SK-N-SH treated with all-trans-retinoic acid at 6 μM for 48 hours (cell line): ENCODE measurements at regions not wholly inside any gene's neighbourhood (a gene's known extent, or its start where the extent isn't known, plus 50 kb on each side); places are given as distances from the start of the nearest gene placed in this dataset.

ENCODE experiments used
- CREB5 ChIP-seq: fragments of 250-450 bp; sonication (Bioruptor Pico); IDR thresholded peaks from 2 replicates; pipeline ENCODE4 v1.5.1; 2020; ENCODE audit warnings: low read depth, mild to moderate bottlenecking, moderate library complexity
- GLIS3 ChIP-seq: fragments of 250-450 bp; sonication (Bioruptor Pico); IDR thresholded peaks from 2 replicates; pipeline ENCODE4 v1.5.0; 2020; ENCODE audit warnings: mild to moderate bottlenecking, moderate library complexity
- ISL1 ChIP-seq: fragments of 250-450 bp; sonication (Bioruptor Pico); IDR thresholded peaks from 2 replicates; pipeline ENCODE4 v2.1.2; 2022; ENCODE audit warnings: mild to moderate bottlenecking, moderate library complexity
- OSR1 ChIP-seq: fragments of 250-450 bp; sonication (Bioruptor Pico); IDR thresholded peaks from 2 replicates; pipeline ENCODE4 v1.8.0; 2022; ENCODE audit warnings: moderate library complexity, mild to moderate bottlenecking, inconsistent platforms
- POU6F1 ChIP-seq: fragments of 250-450 bp; sonication (Bioruptor Pico); IDR thresholded peaks from 2 replicates; pipeline ENCODE4 v1.8.0; 2021; ENCODE audit warnings: low read depth, mild to moderate bottlenecking, moderate library complexity, borderline replicate concordance
- TF ChIP-seq, protein P1 (sequence below): fragments of 250-450 bp; sonication (Bioruptor Pico); IDR thresholded peaks from 2 replicates; pipeline ENCODE4 v1.8.0; 2020; ENCODE audit warnings: mild to moderate bottlenecking, moderate library complexity, borderline replicate concordance
- TF ChIP-seq, protein P2 (sequence below): fragments of 250-450 bp; sonication (Bioruptor Pico); IDR thresholded peaks from 2 replicates; pipeline ENCODE4 v1.5.0; 2020; ENCODE audit warnings: mild to moderate bottlenecking, moderate library complexity

- TF ChIP-seq CREB5 (CRISPR knock-in tag) (no peak), OSR1 (no peak), GLIS3 (CRISPR knock-in tag) (no peak), ISL1 (CRISPR knock-in tag) (no peak), POU6F1 (CRISPR knock-in tag) (no peak)
- TF ChIP-seq, protein P1, sequence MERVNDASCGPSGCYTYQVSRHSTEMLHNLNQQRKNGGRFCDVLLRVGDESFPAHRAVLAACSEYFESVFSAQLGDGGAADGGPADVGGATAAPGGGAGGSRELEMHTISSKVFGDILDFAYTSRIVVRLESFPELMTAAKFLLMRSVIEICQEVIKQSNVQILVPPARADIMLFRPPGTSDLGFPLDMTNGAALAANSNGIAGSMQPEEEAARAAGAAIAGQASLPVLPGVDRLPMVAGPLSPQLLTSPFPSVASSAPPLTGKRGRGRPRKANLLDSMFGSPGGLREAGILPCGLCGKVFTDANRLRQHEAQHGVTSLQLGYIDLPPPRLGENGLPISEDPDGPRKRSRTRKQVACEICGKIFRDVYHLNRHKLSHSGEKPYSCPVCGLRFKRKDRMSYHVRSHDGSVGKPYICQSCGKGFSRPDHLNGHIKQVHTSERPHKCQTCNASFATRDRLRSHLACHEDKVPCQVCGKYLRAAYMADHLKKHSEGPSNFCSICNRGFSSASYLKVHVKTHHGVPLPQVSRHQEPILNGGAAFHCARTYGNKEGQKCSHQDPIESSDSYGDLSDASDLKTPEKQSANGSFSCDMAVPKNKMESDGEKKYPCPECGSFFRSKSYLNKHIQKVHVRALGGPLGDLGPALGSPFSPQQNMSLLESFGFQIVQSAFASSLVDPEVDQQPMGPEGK (CRISPR knock-in tag), result no peak
- TF ChIP-seq, protein P2, sequence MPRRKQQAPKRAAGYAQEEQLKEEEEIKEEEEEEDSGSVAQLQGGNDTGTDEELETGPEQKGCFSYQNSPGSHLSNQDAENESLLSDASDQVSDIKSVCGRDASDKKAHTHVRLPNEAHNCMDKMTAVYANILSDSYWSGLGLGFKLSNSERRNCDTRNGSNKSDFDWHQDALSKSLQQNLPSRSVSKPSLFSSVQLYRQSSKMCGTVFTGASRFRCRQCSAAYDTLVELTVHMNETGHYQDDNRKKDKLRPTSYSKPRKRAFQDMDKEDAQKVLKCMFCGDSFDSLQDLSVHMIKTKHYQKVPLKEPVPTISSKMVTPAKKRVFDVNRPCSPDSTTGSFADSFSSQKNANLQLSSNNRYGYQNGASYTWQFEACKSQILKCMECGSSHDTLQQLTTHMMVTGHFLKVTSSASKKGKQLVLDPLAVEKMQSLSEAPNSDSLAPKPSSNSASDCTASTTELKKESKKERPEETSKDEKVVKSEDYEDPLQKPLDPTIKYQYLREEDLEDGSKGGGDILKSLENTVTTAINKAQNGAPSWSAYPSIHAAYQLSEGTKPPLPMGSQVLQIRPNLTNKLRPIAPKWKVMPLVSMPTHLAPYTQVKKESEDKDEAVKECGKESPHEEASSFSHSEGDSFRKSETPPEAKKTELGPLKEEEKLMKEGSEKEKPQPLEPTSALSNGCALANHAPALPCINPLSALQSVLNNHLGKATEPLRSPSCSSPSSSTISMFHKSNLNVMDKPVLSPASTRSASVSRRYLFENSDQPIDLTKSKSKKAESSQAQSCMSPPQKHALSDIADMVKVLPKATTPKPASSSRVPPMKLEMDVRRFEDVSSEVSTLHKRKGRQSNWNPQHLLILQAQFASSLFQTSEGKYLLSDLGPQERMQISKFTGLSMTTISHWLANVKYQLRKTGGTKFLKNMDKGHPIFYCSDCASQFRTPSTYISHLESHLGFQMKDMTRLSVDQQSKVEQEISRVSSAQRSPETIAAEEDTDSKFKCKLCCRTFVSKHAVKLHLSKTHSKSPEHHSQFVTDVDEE (CRISPR knock-in tag), result no peak
Measured at GRCh38 chr20:57819691-57820380, 110.0 kb upstream of the PMEPA1 start.
